ENCODE measurements at regions not wholly inside any gene's neighbourhood (a gene's known extent, or its start where the extent isn't known, plus 50 kb on each side); places are given as distances from the start of the nearest gene placed in this dataset.

- ATAC-seq (no peak), DNase-seq (ENCODE audit: low read depth, low spot score) (no peak)
- ChIA-PET CTCF (no interaction called here), POLR2A (no interaction called here), RAD21 (ENCODE audit: low non-redundant PET in 1 of 2, low total read pairs in 2 of 2, uncharacterized antibody in 2 of 2, unreplicated experiment in 2 of 2) (no interaction called here)
- intact Hi-C loops (cut with micrococcal nuclease): no loop called here
- H3K27ac ChIP-seq (ENCODE audit: low read depth, low read length): no peak overlapping the region
- no peak overlapping the region for H3K4me3 ChIP-seq (replicated peaks in 1 of 2; ENCODE audit: low read depth in 1 of 2, low read length in 2 of 2)
- H3K36me3 ChIP-seq (ENCODE audit: control insufficient read depth in 1 of 2, insufficient read depth in 2 of 2, low read length in 2 of 2): no peaks in the 10 kb centered on the region
- no peaks in the 10 kb centered on the region for H3K79me2 ChIP-seq (ENCODE audit: insufficient read depth, low read length)
- no TSS peak for BruUV-seq (replicated peaks)
- H3K9me2 ChIP-seq (ENCODE audit: insufficient read depth): no peaks in the 10 kb centered on the region
- H3K9ac ChIP-seq (ENCODE audit: low read length): no peak overlapping the region
- no peak overlapping the region for H3K4me2 ChIP-seq (ENCODE audit: low read length)
- no peaks in the 10 kb centered on the region for H3K4me1 ChIP-seq (ENCODE audit: control insufficient read depth in 1 of 2, insufficient read depth in 2 of 2, low read length in 2 of 2)
- 0 out of 2 replicates have a peak, but pooled peaks cover 4% of the 10 kb centered on the region for H3K27me3 ChIP-seq (ENCODE audit: insufficient read depth, low read length)
- H3K9me3 ChIP-seq (ENCODE audit: control insufficient read depth in 1 of 2, insufficient read depth in 1 of 2, low read depth in 1 of 2, low read length in 2 of 2): no peaks in the 10 kb centered on the region
- no peak overlapping the region for H2AFZ ChIP-seq (ENCODE audit: low read depth, low read length, poor library complexity, severe bottlenecking)
- no peak for TF ChIP-seq EZH2phosphoT487 (IDR thresholded peaks at IDR 0.05; ENCODE audit: borderline replicate concordance)
- TF ChIP-seq RAD21 (IDR thresholded peaks at IDR 0.05; ENCODE audit: low read depth): no peak
- TF ChIP-seq, protein P1, sequence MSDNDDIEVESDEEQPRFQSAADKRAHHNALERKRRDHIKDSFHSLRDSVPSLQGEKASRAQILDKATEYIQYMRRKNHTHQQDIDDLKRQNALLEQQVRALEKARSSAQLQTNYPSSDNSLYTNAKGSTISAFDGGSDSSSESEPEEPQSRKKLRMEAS (IDR thresholded peaks at IDR 0.05): no peak
- no peak for TF ChIP-seq TCF7L2 (IDR thresholded peaks at IDR 0.05; ENCODE audit: borderline replicate concordance, extremely low read depth, insufficient read depth, insufficient read length)
- no peak for TF ChIP-seq CTCF (IDR thresholded peaks at IDR 0.05 in 2 of 3, conservative IDR thresholded peaks at IDR 0.05 in 1 of 3; ENCODE audit: borderline replicate concordance in 1 of 3, insufficient read depth in 1 of 3, low read depth in 2 of 3, low read length in 2 of 3)
- TF ChIP-seq YY1 (IDR thresholded peaks at IDR 0.05; ENCODE audit: extremely low read depth, insufficient replicate concordance, low read depth, low read length): no peak
- TF ChIP-seq ZBTB33 (IDR thresholded peaks at IDR 0.05; ENCODE audit: extremely low read depth, insufficient replicate concordance, low read length): no peak
- TF ChIP-seq SP1 (IDR thresholded peaks at IDR 0.05; ENCODE audit: low read depth): no peak
- TF ChIP-seq CBX3 (IDR thresholded peaks at IDR 0.05; ENCODE audit: low read depth): no peak
- TF ChIP-seq JUND (IDR thresholded peaks at IDR 0.05): no peak
- TF ChIP-seq POLR2AphosphoS5 (IDR thresholded peaks at IDR 0.05; ENCODE audit: low read depth, low read length): no peak
- no peaks in the 10 kb centered on the region; the same call in 1 of the 2 replicates for H4K20me1 ChIP-seq (ENCODE audit: insufficient read depth)
These were observed 251.6 kb upstream of the FIGN start for GRCh38 chr2:163987175-163987940.
